GM21526 (cell line): ENCODE measurements at regions not wholly inside any gene's neighbourhood (a gene's known extent, or its start where the extent isn't known, plus 50 kb on each side); places are given as distances from the start of the nearest gene placed in this dataset.
"Not testable (repeated sequence)": the region's sequence is repeated elsewhere in the genome, so short reads cannot be mapped to it uniquely, and the experiment has no call there.

Experiments
- ATAC-seq: cut with Tn5 transposase; IDR thresholded peaks from one replicate; pipeline ENCODE4 v1.9.1; 2021; ENCODE audit warnings: moderate library complexity; ENCODE audit not compliant: unreplicated experiment, low FRiP score

- no peak for ATAC-seq
Measured at GRCh38 chr18:30644158-30644557, 398.4 kb downstream of the DSC3 start.

- ATAC-seq: no peak
Measured at GRCh38 chr18:30639361-30639760, 403.2 kb downstream of the DSC3 start.

GRCh38 chr18:30634249-30634648, 408.3 kb downstream of the DSC3 start:
- no peak for ATAC-seq

GRCh38 chr18:30632071-30632698, 410.4 kb downstream of the DSC3 start:
- ATAC-seq: no peak

DNA sequence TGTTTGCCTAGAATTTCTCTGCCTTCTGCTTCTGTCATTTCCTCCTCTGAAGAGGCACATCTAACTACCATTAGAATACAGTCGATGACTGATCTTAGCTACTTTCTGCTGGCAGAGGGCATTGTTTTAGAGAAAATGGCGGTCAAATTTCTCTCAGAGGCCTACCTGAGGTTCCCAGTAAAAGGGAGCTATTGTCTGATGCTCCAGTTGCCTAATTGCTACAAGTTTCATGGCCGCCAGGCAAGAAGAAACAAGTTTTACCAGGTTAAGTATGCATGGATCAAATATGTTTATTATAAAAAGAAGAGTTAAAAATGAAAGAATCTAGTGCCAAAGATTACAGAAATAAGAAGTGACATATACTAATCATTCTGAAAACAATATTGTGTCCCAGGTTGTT, 416.6 kb downstream of the DSC3 start:
- no peak for ATAC-seq

DNA sequence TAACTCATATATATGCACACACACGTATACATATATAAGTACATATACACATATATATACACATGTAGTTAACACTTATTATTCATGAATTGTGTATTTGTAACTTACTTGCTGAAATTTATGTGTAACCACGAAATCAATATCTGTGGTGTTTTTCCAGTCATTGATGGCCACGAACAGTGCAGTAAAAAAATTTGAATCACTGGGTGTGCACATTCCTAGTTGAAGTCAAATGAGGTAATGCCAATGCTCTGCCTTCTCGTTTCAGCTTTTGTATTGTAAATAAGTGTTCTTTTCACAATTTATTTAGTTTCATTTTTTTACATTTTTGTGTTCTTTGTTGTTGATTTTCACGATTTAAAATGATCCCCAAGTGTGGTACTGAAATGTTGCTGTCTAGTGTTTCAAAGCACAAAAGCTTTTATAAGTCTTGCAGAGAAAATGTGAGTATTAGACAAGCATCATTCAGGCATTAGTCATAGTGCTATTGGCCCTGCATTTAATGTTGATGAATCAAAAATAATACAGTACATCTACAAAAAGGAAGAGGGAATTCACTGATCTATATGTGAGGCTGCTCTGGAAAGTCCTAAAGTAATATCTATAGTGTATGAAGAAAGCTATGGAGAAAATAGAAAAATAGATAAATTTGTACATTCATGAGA, 419.0 kb downstream of the DSC3 start:
- ATAC-seq: no peak

GRCh38 chr18:30622635-30623034, 419.9 kb downstream of the DSC3 start:
- no peak for ATAC-seq

GRCh38 chr18:30622104-30622503, 420.4 kb downstream of the DSC3 start:
- ATAC-seq: no peak

- no peak for ATAC-seq
Measured at GRCh38 chr18:30618567-30618966, 424.0 kb downstream of the DSC3 start.

DNA sequence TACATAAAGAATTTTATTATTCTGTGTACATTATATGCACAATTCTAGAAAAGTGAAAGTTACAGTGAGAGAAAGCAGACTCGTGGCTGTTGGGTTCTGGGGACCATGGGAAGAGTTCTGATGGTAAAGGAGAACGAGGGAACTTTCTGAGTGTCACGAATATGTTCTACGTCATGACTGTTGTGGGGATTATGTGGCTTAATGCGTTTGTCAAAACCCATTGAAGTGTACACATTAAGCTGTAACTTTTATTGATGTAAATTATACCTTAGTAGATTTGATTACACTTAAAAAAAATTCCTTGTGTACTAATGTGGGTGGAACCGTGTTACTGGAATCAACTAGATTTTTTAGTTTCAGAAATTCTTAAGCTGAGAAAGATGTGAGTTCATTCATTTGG, 426.1 kb downstream of the DSC3 start:
- no peak for ATAC-seq

GRCh38 chr18:30613467-30613801, 429.1 kb downstream of the DSC3 start:
- no peak for ATAC-seq

DNA sequence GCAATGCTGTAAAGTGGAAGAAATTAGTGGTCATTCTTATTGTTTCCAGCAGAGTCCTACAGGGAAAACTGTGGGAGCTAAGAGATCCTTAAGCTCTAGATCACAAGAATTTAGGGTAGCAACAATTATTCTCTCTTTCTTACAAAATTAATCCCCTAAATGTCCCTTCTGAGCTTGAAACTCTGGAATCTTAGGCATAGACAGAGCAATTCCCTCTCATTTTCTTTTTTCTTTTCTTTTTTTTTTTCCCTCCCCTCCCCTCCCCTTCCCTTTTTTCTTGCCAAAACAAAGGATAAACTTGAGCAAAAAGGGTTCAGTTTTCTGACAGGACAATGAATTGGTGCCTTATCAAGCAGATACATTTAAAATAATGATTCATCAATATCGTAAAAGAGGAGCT, 441.0 kb downstream of the DSC3 start:
- no peak for ATAC-seq

DNA sequence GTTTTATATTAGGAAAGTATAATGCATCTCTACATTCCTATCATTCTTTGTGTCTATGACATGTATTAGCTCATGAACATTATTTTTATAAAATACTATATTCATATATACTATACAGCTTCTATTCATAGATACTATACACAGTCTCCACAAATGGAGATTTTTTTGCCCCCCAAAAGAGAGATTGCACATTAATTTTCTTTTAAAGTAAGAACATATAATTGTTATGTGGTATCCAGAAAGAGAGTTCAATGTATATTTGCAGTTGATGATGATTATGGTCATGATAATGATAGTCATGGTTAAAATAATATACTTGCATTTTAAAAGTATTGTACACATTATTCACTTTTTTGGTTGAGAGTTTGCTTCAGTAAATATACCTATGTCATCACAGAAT, 445.3 kb downstream of the DSC3 start:
- ATAC-seq: no peak

GRCh38 chr18:30596635-30597034, 445.9 kb downstream of the DSC3 start:
- no peak for ATAC-seq

DNA sequence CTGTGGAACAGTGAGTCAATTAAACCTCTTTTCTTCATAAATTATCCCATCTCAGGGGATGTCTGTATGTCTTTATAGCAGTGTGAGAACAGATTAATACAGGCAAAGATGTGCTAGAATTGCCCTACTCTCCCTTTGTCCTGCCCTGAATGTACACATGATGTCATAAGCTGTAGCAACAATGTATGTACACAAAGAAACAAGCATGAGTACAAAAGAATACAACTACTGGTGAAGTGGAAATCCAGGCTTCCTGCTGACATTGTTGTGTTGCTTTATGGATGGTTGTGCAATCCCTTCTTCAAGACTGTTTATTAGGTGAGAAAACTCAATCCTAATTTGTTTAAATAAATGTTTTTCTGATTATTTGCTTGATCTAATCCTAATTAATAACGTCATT, 446.6 kb downstream of the DSC3 start:
- ATAC-seq: no peak

GRCh38 chr18:30594911-30595310, 447.6 kb downstream of the DSC3 start:
- not testable (repeated sequence) for ATAC-seq

DNA sequence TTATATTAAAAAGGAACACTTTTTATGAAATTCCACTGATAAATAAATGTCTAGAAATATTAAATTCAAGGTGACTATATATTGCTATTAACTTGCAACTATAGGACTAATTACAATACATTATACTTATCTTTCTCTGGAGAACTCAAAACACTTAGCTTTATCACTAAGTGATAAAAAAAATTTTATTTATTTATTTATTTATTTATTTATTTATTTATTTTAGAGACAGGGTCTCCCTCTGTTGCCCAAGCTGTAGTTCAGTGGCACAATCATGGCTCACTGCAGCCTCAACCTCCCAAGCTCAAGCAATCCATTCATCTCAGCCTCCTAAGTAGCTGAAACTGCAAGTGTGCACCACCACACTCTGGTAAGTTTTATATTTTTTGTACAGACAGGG, 451.1 kb downstream of the DSC3 start:
- ATAC-seq: no peak

- no peak for ATAC-seq
Measured at GRCh38 chr18:30588673-30589164, 453.8 kb downstream of the DSC3 start.

GRCh38 chr18:30583768-30584167, 458.8 kb downstream of the DSC3 start:
- no peak for ATAC-seq

- ATAC-seq: no peak
Measured at GRCh38 chr18:30582078-30582477, 460.5 kb downstream of the DSC3 start.

- no peak for ATAC-seq
Measured at GRCh38 chr18:30578707-30579106, 463.8 kb downstream of the DSC3 start.

GRCh38 chr18:30572214-30572613, 470.3 kb downstream of the DSC3 start:
- no peak for ATAC-seq
